ENCODE measurements at regions not wholly inside any gene's neighbourhood (a gene's known extent, or its start where the extent isn't known, plus 50 kb on each side); places are given as distances from the start of the nearest gene placed in this dataset.

DNA sequence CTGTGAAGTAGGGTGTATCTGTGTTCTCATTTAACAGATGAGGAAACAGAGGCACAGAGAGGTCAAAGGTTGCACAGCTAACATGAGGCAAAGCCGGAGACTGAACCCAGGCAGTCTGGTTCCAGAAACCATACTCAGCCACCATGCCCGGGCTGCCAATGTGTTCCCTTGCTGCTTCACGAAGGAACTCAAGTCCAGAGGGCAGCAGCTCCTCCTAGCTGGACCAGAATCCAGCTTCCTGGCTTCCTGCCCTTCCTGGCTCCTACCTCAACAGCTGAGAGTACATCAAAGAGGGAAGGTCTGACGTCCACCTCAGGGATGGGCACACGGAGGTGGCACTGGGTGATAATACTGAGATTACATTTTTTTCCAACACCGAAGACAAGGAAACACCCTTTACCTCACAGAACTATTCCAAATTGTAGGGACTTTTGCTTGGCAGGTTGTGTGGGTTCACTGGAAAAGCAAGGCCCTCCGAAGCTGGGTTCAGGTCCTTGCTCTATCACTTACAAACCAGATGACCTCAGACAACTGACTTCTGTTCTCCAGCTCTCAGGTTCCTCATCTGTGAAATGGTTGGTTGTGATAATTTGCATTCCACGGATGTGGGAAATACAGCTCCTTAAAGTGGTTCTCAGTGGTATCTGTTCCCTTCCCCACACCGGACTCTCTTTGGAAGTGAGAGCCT, 154.1 kb upstream of the ZMIZ1 start:
- no peak for DNase-seq

DNA sequence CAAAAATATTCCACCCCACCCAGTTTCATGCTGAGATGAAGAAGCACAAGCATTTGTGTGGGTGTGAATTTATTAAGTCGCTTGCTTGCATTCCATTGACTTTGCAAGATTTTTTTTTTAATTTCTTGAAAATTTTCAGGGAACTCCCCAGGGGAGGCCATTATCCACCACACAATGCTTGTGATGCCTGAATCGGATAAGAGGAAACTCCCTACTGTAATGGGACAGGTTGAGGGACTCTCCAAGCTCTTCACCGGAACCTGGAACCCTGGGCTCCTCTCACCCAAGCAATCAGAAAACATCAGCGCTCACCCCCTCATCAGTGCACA, 153.6 kb upstream of the ZMIZ1 start:
- no peak for DNase-seq

DNA sequence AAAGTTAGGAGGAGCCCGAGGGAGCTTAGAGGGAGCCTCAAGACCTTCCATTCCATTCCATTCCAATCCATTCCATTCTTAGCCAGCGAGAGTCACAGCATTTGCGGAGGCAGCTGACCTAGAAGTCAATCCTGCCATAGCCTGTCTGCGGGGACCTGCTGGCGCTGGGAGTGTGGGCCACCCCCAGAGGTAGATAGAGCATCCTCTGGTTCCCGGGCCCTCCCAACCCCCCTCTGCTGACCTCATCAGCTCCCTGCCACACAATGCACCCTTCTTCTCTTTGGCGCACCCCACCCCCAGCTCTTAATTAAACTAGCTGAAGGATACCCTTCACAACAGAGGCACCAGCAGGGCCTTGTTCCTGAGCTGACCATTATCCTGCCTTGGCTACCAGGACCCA, 152.5 kb upstream of the ZMIZ1 start:
- no peak for DNase-seq

DNA sequence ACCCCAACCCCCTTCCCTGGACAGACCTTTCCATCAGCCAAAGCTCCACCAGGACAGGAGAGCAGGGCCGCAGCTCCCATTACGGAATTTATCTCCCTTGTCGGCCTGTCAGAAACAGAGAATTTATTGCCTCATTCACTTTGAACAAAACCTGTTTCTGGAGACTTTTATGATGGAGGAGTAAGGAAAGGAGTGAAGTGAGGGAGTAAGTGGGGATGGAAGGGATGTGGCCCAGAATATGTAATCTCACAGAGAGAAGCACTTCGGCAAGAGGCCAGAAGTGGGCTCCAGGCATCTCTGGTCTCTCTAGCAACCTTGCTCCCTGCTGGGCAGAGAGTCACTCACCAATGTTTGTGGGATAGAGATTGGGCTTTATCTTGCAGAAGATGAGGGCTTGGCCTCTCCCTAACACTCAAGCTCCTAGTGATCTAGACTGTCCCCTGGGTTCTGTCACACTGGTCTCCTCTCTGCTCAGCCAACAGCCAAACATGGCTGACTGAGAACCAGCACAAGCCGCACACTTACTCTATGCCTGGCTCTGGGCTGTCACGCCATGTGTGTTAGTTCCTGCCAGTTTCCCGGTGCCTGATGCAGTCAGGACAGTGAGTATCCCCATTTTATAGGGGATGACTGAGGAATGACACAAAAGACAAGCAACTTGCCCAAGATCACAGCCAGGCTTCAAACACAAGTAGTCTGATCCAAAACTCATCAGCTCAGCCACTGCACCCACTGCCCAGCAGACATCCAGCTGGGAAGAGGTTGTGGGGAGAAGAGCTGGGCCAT, 149.4 kb upstream of the ZMIZ1 start:
- DNase-seq, result no peak

DNA sequence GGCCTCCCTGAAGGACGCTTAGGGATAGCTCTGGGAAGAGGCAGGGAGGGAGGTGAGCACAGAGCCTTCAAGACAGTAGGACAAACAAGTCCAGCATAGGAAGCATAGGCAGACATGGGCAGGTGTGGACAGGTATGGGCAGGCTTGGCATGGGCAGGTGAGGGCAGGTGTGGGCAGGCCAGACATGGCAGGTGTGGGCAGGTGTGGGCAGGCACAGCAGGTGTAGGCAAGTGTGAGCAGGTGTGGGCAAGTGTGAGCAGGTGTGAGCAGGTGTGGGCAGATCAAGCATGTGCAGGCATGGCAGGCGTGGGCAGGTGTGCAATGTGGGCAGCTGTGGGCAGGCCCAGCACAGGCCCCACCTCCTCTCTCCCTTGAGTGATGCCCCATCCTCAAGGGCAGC, 148.8 kb upstream of the ZMIZ1 start:
- no peak for DNase-seq

DNA sequence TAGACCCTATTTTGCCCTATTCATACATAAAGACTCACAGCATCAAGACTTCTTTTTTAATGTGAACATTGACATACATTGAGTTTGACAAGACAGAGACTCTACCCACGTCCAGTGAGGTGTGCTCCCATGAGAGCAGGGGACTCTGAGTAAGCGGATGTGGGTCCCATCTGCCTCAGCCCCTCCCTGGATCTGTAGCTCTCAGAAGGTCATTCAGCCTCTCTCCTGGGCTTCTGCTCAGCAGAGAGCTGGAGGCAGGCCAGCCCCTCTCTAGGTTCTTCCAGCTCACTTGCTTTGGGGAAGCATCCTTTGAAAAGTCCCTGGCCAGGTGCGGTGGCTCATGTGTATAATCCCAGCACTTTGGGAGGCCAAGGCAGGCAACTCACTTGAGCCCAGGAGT, 146.9 kb upstream of the ZMIZ1 start:
- DNase-seq, result no peak

DNA sequence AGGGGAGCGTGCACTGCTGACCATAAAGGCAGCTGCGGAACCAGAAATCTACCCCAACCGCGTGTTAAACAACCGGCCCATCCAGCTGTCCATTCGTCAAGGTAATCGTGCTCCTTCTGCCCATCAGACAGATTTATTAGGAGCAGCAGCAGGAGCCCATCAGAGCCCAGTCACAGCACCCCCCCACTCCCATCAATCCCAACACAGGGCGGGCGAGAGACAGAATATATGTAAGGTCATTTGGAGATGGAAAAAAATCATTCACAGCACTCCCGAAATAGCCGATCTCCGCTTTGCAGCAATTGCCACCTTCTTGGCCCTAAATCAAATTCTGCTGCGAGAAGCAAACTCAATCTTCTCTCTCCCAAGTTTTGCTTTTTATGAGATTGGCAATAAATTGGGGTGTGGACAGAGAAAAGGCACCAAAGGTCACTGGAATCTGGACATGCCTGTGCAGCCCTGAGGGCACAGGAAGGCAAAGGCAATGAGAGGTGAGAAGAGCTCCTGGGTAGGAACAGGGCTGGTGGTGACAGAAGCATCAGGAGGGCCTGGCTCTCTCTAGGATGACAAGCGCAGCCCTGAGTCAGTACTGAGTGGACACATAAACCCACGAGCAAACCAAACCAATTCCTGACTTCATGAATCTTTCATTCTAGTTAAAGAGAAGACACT, 145.0 kb upstream of the ZMIZ1 start:
- no peak for DNase-seq

DNA sequence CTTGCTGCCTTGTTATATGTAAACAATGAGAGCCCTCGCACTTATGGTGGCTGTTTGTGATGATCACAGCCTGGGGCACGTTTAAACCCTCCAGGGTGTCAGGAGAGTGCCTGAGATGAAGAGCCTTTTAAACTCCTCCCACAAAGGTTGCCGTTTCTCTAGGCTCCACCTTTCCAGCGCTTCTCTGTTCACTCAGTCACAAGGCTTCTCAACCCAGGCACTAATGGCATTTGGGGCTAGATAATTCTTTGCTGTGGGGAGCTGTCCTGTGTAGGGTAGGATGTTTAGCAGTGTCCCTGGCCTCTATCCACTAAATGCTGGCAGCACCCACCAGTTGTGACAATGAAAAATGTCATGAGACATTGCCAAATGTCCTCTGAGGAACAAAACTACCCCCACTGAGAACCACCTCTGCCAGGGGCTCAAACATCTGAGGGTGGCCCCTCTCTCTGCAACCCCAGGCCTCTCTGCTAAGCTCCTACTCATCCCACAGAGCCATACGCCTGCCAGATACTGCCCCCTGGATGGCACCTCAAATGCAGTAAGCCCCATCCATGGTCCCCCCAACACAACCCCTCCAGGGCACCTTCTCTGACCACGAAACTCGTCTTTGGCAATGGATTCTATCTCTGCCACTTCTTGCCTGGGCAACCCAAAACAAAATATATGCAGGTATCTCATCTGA, 144.3 kb upstream of the ZMIZ1 start:
- no peak for DNase-seq

DNA sequence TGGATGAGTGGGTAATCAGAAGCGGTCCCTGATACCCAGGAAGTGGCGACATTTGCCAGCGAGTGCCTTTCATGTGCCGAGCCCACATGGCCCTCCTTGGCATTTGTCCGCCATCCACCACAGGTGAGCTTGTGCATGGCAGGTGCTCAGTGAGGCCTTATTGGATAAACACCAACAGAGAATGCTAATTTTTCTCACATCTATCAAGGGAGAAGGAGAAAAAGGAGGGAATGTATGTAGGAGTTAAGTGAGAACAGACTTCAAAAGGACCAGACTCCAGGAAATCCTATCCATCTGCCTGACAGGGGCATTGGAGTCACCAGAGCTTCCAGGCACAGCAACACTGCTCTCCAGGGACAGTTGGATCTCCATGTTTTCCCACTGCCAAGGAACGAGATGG, 143.5 kb upstream of the ZMIZ1 start:
- no peak for DNase-seq

DNA sequence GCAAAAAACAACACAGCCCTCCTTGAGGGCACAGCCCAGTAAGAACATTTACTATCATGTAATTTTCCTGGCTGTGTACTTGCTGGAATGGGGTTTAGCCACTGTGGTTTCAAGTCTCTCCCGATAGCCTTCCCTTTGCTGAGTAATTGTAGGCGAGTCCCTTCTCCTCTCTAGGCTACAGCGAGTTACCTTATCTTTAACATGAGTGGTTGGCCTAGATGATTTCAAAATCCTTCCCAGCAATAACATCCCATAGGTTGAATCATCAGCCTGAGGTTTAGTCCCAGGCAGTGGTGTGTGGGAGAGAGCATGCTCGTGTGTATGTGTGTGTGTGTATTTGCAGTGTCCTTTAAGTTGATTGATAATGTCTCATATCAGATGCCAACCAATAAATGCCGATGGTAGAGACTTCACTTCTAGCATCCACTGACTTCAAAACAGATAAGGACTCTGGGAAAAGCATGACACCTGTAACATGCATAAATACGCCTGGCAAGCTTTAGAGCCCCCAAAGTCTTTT, 142.9 kb upstream of the ZMIZ1 start:
- no peak for DNase-seq

DNA sequence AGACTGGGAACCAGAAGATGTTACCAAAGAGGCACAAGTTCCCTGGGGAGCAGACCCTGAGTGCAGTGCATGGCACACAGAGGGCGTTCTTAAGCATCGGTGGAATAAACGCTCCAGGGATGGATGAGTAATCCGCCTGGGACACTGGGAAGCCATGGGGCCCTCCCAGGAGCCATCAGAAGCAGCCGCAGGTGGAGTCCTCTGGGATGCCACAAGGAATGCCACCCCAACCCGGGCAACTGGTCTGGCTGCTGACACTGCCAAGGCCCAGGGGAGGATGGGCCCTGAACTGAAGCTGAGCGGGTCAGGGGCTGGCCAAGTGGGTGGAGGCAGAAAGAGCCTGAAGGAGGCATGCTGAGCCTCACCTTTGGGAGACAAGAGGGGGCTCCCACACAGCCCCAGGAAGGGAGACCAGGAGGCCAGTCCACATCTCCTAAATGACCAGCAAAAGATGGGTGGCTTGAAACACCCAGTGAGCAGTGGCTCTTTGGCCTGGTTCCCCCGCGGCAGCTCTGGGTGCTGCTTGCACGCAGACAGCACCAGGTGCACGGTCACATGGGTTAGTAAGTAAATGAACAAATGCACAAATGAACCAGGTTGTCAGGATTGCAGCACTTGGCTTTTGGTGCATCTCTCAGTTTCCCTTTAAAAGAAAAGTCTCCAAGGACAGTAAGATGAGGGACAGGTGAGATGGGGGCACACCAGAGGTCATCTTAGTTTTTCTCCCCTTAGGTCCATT, 141.3 kb upstream of the ZMIZ1 start:
- DNase-seq, result no peak

DNA sequence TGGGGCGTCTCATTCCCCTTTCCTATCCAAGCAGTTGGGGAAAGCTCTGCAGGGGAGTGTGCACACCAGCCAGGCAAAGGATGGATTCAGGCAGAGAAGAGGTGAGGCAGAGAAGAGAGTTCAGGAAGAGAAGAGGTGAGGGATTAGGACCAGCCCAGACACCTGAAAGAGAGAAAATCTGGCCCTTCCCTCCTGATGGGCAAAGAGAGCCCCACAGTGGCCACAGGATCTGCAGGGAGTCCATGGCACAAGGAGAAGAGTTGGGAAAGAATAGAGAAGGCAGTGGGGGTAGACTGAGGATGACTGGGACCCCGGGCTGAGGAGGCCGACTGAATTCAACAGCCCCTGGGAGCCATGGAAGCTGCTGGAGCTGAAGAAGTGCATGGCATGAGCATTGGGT, 140.4 kb upstream of the ZMIZ1 start:
- DNase-seq, result no peak

DNA sequence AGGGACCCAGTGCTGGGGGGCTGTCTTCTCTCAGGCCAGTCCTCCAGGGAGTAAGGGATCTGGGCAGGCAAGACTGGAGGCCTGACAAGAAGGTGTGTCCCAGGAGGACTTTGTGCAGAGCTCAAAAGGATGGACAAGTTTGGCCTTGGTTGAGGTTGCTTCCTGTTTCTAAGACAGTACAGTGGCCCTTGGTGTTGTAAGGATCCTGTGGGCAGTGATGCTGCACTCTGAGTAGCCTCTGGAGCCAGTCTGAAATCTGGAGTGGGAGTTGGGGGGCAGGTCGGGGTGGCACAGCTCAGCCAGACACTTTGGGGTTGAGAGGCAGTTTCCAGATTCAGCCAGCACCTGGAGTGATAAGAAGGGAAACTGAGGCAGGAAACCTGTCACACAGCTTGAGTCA, 139.2 kb upstream of the ZMIZ1 start:
- no peak for DNase-seq

DNA sequence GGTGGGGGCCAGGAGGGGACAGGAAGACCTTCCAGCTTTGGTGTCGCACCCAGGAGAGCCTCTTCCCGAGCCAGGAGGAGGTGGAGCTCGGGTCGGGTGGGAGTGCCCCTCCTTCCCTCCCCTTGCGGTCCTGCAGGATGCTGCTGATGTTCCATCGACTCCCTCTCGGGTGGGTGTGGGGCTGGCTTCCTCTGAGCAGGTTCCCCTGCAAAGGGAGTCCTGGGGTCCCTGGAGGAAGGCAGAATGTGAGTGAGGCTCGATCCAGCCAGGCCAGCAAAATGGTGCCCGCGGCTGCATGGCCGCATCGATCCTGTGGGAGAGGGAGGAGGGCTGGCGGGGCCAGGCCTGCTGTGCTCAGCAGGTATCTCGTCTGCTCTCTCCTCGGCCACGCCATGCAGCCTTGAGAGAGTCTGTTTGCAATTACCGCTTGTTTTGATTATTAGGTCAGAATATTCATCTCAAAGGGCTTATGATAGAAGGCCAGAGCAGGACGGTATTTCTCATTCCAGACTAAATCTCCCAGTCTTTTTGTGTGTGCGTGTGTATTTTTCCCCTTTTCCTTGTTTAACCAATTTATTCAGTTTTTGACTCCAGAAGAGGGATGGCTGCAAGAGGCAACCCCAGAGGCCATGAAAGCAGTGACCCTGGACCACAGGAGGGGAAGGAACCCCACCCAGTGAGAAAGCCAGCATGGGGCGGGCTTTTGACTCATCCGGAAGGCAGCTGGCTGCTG, 137.3 kb upstream of the ZMIZ1 start:
- peak; percentile 76 for DNase-seq

DNA sequence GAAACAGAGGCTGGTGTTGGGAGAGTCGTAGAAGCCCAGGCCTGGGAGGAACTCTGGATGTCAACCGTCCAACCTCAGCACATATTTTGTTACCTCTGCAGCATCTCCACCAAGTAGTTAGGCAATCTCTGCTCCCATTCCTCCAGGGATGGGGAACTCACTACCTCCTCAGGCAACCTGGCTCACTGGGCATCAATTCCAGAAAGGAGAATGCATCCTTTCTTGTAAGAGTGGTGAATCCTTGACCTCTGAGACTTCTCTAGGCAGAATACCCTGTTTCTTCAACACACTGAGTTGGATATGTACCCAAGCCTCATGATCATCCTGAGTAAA, 136.7 kb upstream of the ZMIZ1 start:
- no peak for DNase-seq

DNA sequence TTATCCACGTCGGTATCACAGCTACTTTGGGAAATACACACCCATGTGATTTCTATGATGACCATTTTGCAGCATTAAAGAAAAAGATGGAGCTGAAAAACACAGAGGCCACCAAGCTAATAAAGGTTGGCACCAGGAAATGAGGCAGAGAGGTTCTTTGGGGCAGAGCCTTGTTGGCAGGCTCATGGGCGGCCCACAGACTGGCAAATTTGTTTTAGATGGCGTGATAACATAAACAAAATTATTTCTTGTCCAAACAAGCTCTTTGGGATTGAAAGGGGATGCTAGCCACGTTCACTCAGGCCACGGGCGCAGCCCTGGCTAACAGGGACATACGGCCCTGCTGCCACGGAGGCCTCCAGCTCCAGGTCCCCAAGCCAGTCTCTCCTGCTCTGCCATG, 135.9 kb upstream of the ZMIZ1 start:
- no peak for DNase-seq

DNA sequence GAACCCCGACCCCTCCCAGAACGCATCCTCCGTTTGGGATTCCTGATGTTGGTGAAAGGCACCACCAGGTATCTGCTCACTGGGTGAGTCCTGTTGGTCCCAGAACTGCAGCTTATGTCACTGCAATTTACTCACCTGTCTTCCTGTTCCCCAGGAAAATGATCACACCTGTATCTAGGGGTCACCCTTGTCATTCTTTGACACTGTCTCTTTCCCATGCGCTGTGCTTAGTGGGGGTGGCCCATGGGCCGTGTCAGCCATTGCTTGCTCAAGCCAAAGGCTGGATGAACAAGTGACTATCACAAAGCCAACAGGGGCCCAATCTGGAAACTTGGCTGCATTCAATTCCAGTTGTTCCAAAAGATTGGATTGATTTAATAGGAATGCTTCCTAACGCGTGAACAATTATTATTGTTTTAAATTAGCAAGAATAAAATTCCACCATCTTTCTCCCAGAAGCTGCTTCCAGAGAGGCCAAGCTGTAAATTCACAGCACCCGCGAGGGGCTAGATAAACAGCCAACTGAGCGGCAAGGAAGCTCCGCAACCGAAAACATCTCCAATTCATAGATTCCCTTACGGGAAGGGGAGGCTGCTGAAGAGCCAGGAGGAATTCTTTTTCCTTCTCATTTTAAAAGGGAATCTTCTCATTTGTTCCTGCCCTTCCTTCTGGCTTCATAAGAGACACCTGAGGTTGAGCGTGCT, 134.8 kb upstream of the ZMIZ1 start:
- DNase-seq, result no peak

DNA sequence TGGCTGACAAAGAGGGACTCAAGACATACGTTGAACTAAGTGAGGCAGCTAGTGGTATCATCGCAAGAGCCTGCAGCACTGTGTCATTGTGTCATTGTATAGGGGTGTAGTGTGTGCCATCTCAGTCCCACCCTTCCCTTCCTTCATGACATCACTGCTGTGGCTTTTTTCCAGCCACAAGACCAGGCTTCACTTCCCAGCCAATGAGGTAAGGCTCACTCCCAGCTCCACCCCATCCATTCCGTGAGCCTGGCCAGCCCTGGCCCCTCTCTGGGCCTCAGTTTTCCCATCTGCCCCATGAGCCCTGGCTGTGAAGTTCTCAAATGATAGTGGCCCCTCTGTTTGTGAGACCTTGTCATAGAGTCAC, 134.3 kb upstream of the ZMIZ1 start:
- DNase-seq, result no peak

DNA sequence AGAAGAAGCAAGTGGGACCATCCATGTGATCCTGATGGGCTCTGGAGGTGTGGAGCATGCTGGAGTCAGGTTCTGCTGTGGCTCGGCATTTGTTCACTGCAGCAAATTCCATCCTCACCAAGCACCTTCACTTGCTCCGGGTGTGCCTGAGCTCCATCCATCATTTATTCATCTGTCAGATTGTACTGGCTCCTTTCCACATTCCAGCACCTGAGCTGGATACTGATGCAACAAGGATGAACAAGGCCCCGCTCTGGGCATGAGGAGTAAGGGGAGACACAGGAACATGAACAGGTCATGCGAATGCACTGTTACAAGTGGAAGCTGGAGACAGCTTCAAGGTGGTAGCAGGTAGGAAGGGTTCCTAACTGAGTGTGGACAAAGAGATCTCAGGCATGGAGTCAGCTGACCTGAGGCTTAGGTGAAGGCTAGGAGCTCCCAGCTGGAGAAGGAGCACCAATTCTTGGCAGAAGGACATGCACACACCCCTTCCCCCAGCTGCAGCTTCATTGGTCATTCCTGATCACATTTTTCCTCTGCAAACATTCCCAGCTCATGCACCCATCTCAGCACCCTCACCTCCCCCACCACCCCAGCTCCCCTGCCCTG, 133.7 kb upstream of the ZMIZ1 start:
- DNase-seq, result no peak

DNA sequence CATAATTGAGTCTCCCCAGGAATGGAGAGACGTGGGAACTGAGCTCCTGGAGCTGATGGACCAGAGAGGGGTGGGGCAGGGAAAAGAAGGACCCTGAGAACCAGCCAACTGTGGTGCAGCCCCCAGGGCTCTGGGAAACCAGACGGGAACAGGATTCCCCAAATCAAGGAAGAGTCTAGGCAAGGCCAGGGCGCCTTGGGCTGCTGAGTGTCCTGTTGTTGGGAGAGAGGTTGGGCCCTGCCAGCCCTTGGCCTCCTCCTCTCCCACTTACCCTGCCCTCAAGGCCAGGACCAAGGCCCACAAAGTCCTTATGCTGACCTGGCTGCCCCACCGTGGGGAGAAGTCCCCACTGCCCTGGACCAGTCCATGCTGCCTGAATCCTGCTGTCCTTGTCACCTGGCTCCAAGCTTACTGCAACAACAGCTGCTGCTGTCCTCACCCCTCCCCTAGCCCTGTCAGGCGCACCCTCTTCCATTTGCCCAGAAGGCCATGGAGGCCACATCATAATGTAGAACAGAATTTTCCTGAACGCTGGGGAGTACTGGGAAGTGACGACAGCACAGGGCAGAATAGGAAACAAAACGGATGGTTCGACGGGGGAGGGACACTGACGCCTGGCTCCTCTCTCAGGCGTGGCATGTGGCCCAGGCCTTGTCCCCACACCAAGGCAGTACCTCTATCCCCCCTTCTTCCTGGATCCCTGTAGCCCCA, 132.9 kb upstream of the ZMIZ1 start:
- no peak for DNase-seq
